K562 (cell line): ENCODE measurements at regions not wholly inside any gene's neighbourhood (a gene's known extent, or its start where the extent isn't known, plus 50 kb on each side); places are given as distances from the start of the nearest gene placed in this dataset.

ENCODE experiments used
- ATAC-seq: fragments of 200-7000 bp; cut with Tn5 transposase; 3 replicates; pipeline ENCODE4 v1.9.1; 2020; ENCODE audit warnings: moderate library complexity
- BruUV-seq: library from RNA; stranded (reverse); fragments of 400-500 nt; replicated peaks from 2 replicates; lab custom pipeline; 2021; lab: Mats Ljungman, UMichigan
- CTCF ChIA-PET: fragments of 300-600 bp; formaldehyde crosslinking; extraction: SDS; loops from one replicate; lab custom pipeline; 2021; ENCODE audit warnings: low intra/inter-chr PET ratio; lab: Yijun Ruan, JAX
- POLR2A ChIA-PET: fragments of 300-600, 350-650 bp; sonication (Branson Sonifier 250); formaldehyde crosslinking; extraction: SDS; loops from one replicate; lab custom pipeline; 2021; ENCODE audit warnings: antibody characterized with exemption, inconsistent platforms; lab: Yijun Ruan, JAX
- DNase-seq, 4 experiments: peaks; one replicate each; pipeline versions ENCODE4 v3.0.0 to v3.0.0-alpha.2; 2011 to 2018; ENCODE audit warnings: low spot score in 3 of 4, mixed read lengths in 3 of 4; ENCODE audit errors: extremely low read depth in 1 of 4
- FAIRE-seq: peaks from 2 replicates; lab custom pipeline; 2011; peaks lifted over from hg19 to GRCh38; lab: Jason Lieb, UNC
- H2AFZ ChIP-seq: 2 replicates; pipeline ENCODE4 v1.6.0; 2011; ENCODE audit warnings: low read depth, low read length, control low read depth, inconsistent platforms
- H3K27ac ChIP-seq: fragments of 200-600 bp; 3 replicates; pipeline ENCODE4 v1.8.0; 2011; ENCODE audit warnings: low read depth, mild to moderate bottlenecking, control low read depth, inconsistent platforms, low read length, moderate library complexity, mixed read lengths; ENCODE audit errors: extremely low read depth
- H3K27me3 ChIP-seq, 2 experiments: fragments of 300-600 bp in 1 of 2; 2 replicates in 1 of 2; 3 replicates in 1 of 2; pipeline versions ENCODE4 v1.6.0 to v1.8.0; 2011; ENCODE audit warnings: inconsistent platforms in 2 of 2, low read length in 2 of 2, mild to moderate bottlenecking in 1 of 2, mixed read lengths in 1 of 2, moderate library complexity in 1 of 2; ENCODE audit not compliant: control insufficient read depth in 2 of 2, insufficient read depth in 2 of 2
- H3K36me3 ChIP-seq: fragments of 300-600 bp; 3 replicates; pipeline ENCODE4 v1.8.0; 2011; ENCODE audit warnings: mild to moderate bottlenecking, low read length, inconsistent platforms; ENCODE audit not compliant: control insufficient read depth, insufficient read depth
- H3K4me1 ChIP-seq, 2 experiments: fragments of 200-600 bp in 1 of 2; replicated peaks in 1 of 2; 2 replicates in 1 of 2; 3 replicates in 1 of 2; pipeline versions ENCODE4 v1.5.1 to v1.8.0; 2011; ENCODE audit warnings: inconsistent platforms in 2 of 2, low read length in 2 of 2, mild to moderate bottlenecking in 1 of 2, mixed read lengths in 1 of 2, moderate library complexity in 1 of 2; ENCODE audit not compliant: control insufficient read depth in 2 of 2, insufficient read depth in 2 of 2
- H3K4me2 ChIP-seq: 2 replicates; pipeline ENCODE4 v1.6.1; 2011; ENCODE audit warnings: low read length, control low read depth, inconsistent platforms, mixed read lengths; ENCODE audit not compliant: insufficient read depth
- H3K4me3 ChIP-seq: fragments of 200-600 bp; sonication (generic), shearing (Covaris generic); 2 replicates; pipeline ENCODE4 v1.5.1; 2016; ENCODE audit warnings: control low read depth, inconsistent platforms
- H3K79me2 ChIP-seq: fragments of 200-600 bp; 3 replicates; pipeline ENCODE4 v1.8.0; 2011; ENCODE audit warnings: low read length, inconsistent platforms; ENCODE audit not compliant: control insufficient read depth, insufficient read depth
- H3K9ac ChIP-seq, 2 experiments: 2 replicates each; pipeline versions ENCODE4 v1.6.0 to v1.6.1; 2011; ENCODE audit warnings: low read depth in 2 of 2, low read length in 2 of 2, control low read depth in 1 of 2, inconsistent platforms in 1 of 2, mild to moderate bottlenecking in 1 of 2, mixed read lengths in 1 of 2; ENCODE audit not compliant: insufficient read depth in 1 of 2
- H3K9me1 ChIP-seq: one replicate; pipeline ENCODE4 v1.6.0; 2011; ENCODE audit warnings: inconsistent platforms, mild to moderate bottlenecking, low read length, moderate library complexity; ENCODE audit not compliant: control insufficient read depth, insufficient read depth
- H3K9me3 ChIP-seq: replicated peaks from 2 replicates; pipeline ENCODE4 v1.5.1; 2011; ENCODE audit warnings: low read depth, low read length, inconsistent platforms; ENCODE audit not compliant: control insufficient read depth, insufficient read depth
- H4K20me1 ChIP-seq: replicated peaks from 2 replicates; pipeline ENCODE4 v1.6.1; 2011; ENCODE audit warnings: low read length, inconsistent platforms, mixed read lengths; ENCODE audit not compliant: control insufficient read depth, insufficient read depth
- CCAR2 ChIP-seq: fragments of 200-400 bp; formaldehyde crosslinking; IDR thresholded peaks from 2 replicates; pipeline ENCODE4 v1.6.1; 2017; ENCODE audit warnings: mild to moderate bottlenecking, low read depth, low read length
- CHD7 ChIP-seq: fragments of 200-600 bp; sonication (generic); IDR thresholded peaks from one replicate; pipeline ENCODE4 v1.6.1; 2012; ENCODE audit warnings: mild to moderate bottlenecking, low read depth, low read length, inconsistent platforms
- COPS2 ChIP-seq: fragments of 450-650 bp; conservative IDR thresholded peaks from 2 replicates; pipeline ENCODE4 v1.6.1; 2016; ENCODE audit warnings: mild to moderate bottlenecking, moderate library complexity
- HDAC1 ChIP-seq, 2 experiments: fragments of 450-650 bp; IDR thresholded peaks; 2 replicates each; pipeline ENCODE4 v1.6.1; 2016 to 2017; ENCODE audit warnings: inconsistent platforms in 1 of 2, mild to moderate bottlenecking in 1 of 2, moderate library complexity in 1 of 2
- KAT7 ChIP-seq: sonication (generic); formaldehyde crosslinking; IDR thresholded peaks from 2 replicates; pipeline ENCODE4 v1.8.0; 2022; ENCODE audit warnings: missing genetic modification reagents, mild to moderate bottlenecking, borderline replicate concordance
- PHB ChIP-seq: fragments of 250-450 bp; sonication (Bioruptor Pico); IDR thresholded peaks from 2 replicates; pipeline ENCODE4 v1.5.0; 2021
- SMAD1 ChIP-seq: fragments of 150-350 bp; IDR thresholded peaks from 2 replicates; pipeline ENCODE4 v1.6.1; 2014; ENCODE audit warnings: low read length, low read depth; ENCODE audit not compliant: partially characterized antibody
- SNRNP70 ChIP-seq: fragments of 200-400 bp; formaldehyde crosslinking; optimal IDR thresholded peaks from 2 replicates; pipeline ENCODE3; 2017; ENCODE audit warnings: low read depth, low read length
- U2AF1 ChIP-seq: fragments of 200-400 bp; formaldehyde crosslinking; optimal IDR thresholded peaks from 2 replicates; pipeline ENCODE3; 2017; ENCODE audit warnings: mild to moderate bottlenecking, low read depth, low read length, moderate library complexity
- ZC3H8 ChIP-seq: fragments of 450-650 bp; IDR thresholded peaks from 2 replicates; pipeline ENCODE4 v1.6.1; 2017
- ZNF146 ChIP-seq: IDR thresholded peaks from one replicate; pipeline ENCODE4 v1.6.1; 2018; ENCODE audit warnings: missing compliant biosample characterization; ENCODE audit not compliant: unreplicated experiment
- ZNF41 ChIP-seq: fragments of 250-450 bp; sonication (Bioruptor Pico); conservative IDR thresholded peaks from 2 replicates; pipeline ENCODE4 v1.4.0; 2020; ENCODE audit warnings: mild to moderate bottlenecking
- WGBS: fragments of 100-300 bp; shearing (Covaris generic); methylation state at CpG from one replicate; pipeline ENCODE4 v1.1.6; 2016; ENCODE audit warnings: low coverage, mixed read lengths; ENCODE audit not compliant: insufficient coverage; ENCODE audit errors: missing lambda C conversion rate; 5-methylcytosine and 5-hydroxymethylcytosine counted together
- in situ Hi-C: fragments of 300-500 bp; cut with MboI; formaldehyde crosslinking; loops from 4 replicates; pipeline ENCODE4 v1.15.0; 2018; ENCODE audit warnings: inconsistent platforms, mixed read lengths
- intact Hi-C: fragments of 100-400 bp; cut with micrococcal nuclease; formaldehyde crosslinking; loops from 2 replicates; pipeline ENCODE4 v1.14.2; 2022

GRCh38 chr3:178342111-178342510 is 194.1 kb upstream of the KCNMB2 start:
- Histone ChIP-seq H3K4me1 (no peaks in the 10 kb centered on the region), H3K9me3 (no peaks in the 10 kb centered on the region), H3K27me3 (no peaks in the 10 kb centered on the region), H4K20me1 (no peaks in the 10 kb centered on the region), H3K79me2 (no peaks in the 10 kb centered on the region), H2AFZ (no peak overlapping the region), H3K4me2 (no peak overlapping the region), H3K9me1 (no peaks in the 10 kb centered on the region), H3K4me3 (no peak overlapping the region), H3K36me3 (no peaks in the 10 kb centered on the region), H3K9ac (no peak overlapping the region), H3K27ac (no peak overlapping the region)
- POLR2A ChIA-PET, result interaction anchor here (0.7 kb wide), 1 partner anchor 418 kb away, joined by 3 read pairs; no protein-coding TSS in a partner anchor
- in situ Hi-C loops (no loop called here), intact Hi-C loops (no loop called here)
- CTCF ChIA-PET, result no interaction called here
- no TSS peak for BruUV-seq
- DNase-seq (no peak), FAIRE-seq (no peak), ATAC-seq (no peak)
- 28% methylated on average over 2 of the region's 2 CpGs for WGBS
- TF ChIP-seq COPS2, result no peak
- no peak for TF ChIP-seq HDAC1 (IDR thresholded peaks at IDR 0.05)
- no peak for TF ChIP-seq U2AF1
- TF ChIP-seq PHB, result no peak
- TF ChIP-seq ZNF41 (CRISPR knock-in tag), result no peak
- no peak for TF ChIP-seq SMAD1
- TF ChIP-seq SNRNP70, result no peak
- no peak for TF ChIP-seq CCAR2
- TF ChIP-seq ZNF146, result no peak
- TF ChIP-seq CHD7, result no peak
- TF ChIP-seq KAT7, result no peak
- no peak for TF ChIP-seq ZC3H8
